ENCODE measurements at regions not wholly inside any gene's neighbourhood (a gene's known extent, or its start where the extent isn't known, plus 50 kb on each side); places are given as distances from the start of the nearest gene placed in this dataset.

DNA sequence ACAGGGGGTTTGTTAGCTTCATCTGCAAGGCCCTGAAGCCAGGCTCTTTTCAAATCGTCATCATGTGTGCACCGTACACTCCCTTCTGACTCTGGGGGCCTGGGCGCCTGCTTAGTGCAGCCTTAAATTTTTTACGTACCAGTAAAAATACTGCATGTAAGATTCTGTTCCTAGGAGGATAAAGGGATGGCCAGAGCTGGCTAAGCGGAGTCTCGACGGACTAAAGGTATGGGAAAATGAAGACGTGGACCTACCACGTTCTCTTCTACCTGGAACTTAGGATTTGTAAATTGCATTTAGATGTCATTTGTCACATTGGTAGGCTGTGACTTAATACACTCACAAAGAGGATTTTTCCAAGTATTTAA lies 149.3 kb upstream of the AFDN start:
- no peak overlapping the region for H3K27ac Mint-ChIP-seq
- no peaks in the 10 kb centered on the region for H3K36me3 Mint-ChIP-seq
- H3K27me3 Mint-ChIP-seq = peaks cover 30% of the 10 kb centered on the region
- H3K9me3 Mint-ChIP-seq = peaks cover 4% of the 10 kb centered on the region
- no peaks in the 10 kb centered on the region for H3K4me1 Mint-ChIP-seq
- no peak overlapping the region for H3K4me3 Mint-ChIP-seq

DNA sequence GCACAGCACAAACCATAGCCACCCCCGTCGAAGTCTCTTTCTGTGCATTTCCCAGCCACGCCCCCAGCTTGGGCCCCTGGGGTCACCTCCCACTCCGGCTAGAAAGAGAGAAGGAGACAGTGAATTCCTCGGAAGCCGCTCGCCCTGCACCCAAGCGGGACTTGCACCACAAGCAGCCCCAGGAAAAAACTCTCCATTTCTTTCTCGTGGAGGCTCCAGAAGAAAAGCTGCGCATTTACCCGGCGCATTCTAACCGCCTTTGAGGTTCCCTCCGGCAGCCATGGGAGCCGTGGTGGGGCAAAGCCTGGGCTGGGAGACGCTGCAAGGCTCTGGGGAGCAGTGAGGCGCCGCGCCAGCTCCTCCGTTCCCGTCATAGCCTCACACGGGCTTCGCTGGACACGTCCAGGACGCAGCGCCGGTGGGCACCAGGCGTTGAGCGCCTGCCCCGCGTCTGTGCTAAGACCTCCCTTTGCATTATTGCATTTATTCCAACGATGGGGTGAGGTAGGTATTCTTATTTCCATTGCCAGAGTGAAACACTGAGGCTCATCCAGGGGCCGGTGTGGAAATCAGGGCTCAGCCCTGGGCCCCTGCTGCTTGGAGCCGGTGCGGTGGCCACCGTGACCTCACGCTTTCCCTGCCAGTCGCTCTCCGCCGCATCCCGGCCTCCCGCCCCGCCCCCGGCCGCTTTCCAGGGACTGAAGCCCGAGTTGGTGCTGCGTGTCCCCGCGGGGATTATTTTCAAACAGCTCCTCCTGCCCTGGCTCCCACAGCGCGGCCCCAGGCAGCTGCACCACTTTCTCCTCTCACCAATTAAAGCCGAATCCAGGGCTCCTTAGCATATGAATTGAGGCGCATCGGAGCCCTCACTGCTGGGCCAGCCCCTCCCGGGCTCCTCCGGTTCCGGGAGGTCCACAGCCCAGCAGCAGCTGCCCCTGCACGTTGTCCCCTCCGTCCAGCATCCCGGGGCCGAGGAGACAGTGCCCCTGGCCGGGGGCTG lies 148.3 kb upstream of the AFDN start:
- Mint-ChIP-seq H3K4me1 (no peaks in the 10 kb centered on the region), H3K4me3 (no peak overlapping the region), H3K9me3 (no peaks in the 10 kb centered on the region), H3K27me3 (peaks cover 35% of the 10 kb centered on the region), H3K36me3 (no peaks in the 10 kb centered on the region), H3K27ac (no peak overlapping the region)

DNA sequence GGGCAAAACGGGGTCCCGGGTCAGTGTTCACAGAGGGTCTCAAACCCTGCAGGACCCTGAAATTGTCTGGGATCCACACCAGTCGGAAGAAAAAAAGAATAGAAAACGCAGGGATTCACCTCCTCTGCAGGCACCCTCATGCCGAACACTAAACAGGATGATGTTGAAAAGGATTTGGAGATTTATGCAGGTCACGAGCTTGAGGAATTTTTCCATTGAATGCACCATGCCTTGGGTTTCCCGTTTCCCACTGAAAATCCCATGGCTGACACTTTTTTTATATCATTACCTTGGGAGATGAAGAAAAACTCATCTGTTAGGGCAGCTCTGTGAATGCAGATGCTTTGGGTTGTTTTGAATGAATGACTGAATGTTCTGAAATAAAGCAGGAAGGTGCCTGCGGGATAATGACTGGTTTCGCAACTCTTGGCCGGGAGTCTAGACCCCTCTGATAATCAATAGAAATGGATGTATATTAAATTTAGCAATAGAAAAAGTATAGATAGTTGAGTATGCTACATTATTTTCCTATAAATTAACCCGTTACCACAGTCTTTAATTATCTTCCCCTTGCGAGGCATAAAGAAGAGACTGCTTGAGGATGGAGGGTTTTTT lies 147.5 kb upstream of the AFDN start:
- peaks cover 41% of the 10 kb centered on the region for H3K27me3 Mint-ChIP-seq
- no peak overlapping the region for H3K27ac Mint-ChIP-seq
- H3K4me1 Mint-ChIP-seq = no peaks in the 10 kb centered on the region
- H3K4me3 Mint-ChIP-seq = no peak overlapping the region
- no peaks in the 10 kb centered on the region for H3K9me3 Mint-ChIP-seq
- no peaks in the 10 kb centered on the region for H3K36me3 Mint-ChIP-seq

DNA sequence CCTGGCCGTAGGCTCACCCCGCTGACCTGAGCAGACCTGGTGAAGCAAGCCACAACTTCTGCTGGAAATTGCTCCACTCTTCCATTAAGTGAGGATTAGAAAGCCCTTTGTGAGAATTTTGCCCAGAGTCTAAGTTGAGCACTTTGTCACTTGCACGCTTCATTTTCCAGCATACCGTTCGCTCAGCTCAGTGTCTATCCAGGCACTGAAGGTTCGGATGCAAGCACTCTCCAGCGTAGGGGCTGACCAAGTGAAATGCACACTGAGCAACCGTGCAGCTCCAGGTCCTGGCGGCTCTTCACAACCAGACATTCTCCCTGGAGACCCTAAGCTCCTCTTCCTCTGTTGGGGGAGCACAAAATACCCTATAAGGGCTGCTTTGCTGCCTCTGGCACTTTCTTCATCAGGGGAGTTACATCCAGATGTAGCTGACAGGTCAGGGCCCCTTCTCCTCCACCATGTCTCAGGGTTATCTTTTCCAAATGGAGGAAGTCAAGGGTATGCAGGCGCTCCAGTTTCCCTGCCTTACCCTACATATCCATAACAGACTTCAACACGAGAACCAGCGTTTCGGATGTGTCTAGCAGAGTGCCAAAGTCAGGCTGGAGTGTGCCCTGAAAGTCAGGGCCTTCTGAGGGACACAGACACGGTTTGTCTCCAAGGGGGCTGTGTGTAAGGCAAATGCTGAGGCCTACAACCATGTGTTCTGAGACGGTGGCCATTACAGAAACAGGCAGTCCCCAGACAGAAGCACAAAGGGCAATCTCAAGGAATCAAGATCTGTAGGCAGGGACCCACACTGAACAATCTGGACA lies 146.7 kb upstream of the AFDN start:
- Mint-ChIP-seq H3K4me3 (no peak overlapping the region), H3K4me1 (no peaks in the 10 kb centered on the region), H3K27ac (no peak overlapping the region), H3K9me3 (no peaks in the 10 kb centered on the region), H3K27me3 (peaks cover 45% of the 10 kb centered on the region), H3K36me3 (no peaks in the 10 kb centered on the region)

DNA sequence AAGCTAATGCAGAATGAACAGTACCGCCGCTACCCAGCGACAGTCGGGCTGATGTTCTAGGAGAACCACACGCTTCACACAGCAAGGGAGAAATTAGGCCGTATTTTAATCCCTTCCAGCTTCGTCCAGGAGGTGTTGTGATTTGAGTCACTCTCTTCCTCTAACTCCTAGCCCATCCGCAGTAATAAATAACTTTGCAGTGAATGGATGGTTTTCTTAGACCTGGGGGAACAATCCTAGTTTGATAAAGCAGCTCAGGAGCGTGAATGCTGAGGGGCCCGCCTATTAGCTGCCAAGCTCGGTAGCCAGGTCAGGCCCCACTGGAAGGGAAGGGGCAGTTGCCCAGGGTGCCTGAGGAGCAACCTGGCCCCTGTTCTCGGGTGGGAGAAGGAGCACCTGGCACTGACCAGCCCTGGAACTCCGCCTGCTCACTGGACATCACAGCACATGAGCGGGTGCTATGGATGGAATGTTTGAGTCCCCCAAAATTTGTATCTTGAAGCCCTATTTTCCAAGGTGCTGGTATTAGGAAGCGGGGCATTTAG lies 146.0 kb upstream of the AFDN start:
- H3K27me3 Mint-ChIP-seq = peaks cover 48% of the 10 kb centered on the region
- no peak overlapping the region for H3K4me3 Mint-ChIP-seq
- no peaks in the 10 kb centered on the region for H3K4me1 Mint-ChIP-seq
- H3K36me3 Mint-ChIP-seq = no peaks in the 10 kb centered on the region
- no peaks in the 10 kb centered on the region for H3K9me3 Mint-ChIP-seq
- H3K27ac Mint-ChIP-seq = no peak overlapping the region

DNA sequence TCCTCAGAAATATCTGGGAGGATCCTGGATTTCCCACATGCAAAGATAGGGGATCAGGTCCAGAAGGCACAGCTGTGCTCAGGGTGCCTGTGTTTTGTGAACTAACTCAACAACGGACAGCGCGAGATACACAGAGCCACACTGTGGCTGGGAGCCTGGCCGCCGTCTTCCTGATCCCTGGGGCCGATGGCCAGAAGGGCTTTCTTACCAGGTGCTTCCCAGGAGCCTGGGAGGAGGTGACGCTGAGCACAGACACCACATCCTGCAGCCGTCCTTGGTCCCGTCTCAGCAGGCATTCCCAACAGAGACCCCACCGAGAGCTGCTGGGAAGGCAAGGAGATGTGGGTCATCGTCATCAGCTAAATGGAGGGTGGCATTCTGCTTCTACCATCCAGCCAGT lies 144.6 kb upstream of the AFDN start:
- H3K4me3 Mint-ChIP-seq = no peak overlapping the region
- no peaks in the 10 kb centered on the region for H3K36me3 Mint-ChIP-seq
- no peaks in the 10 kb centered on the region for H3K4me1 Mint-ChIP-seq
- peaks cover 43% of the 10 kb centered on the region for H3K27me3 Mint-ChIP-seq
- no peak overlapping the region for H3K27ac Mint-ChIP-seq
- H3K9me3 Mint-ChIP-seq = no peaks in the 10 kb centered on the region

DNA sequence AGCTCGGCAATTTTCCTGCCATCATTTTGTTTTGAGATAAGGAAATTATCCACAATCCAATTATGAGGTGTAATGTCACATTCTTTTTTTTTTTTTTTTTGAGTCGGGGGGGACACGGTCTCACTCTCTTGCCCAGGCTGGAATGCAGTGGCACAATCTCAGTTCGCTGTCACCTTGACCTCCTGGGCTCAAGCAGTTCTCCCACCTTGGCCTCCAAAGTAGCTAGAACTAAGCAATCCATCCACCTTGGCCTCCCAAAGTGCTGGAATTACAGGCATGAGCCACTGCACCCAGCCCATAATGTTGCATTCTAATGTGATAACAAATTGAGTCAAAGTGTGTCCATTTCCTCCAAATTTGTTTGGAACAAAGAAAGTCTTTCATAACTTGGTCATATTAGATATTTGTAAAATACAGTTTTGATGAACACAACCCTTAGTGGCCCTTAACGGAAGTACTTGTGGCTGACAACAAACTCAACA lies 144.1 kb upstream of the AFDN start:
- Mint-ChIP-seq H3K9me3 (no peaks in the 10 kb centered on the region), H3K36me3 (no peaks in the 10 kb centered on the region), H3K4me1 (no peaks in the 10 kb centered on the region), H3K4me3 (no peak overlapping the region), H3K27ac (no peak overlapping the region), H3K27me3 (peaks cover 41% of the 10 kb centered on the region)

DNA sequence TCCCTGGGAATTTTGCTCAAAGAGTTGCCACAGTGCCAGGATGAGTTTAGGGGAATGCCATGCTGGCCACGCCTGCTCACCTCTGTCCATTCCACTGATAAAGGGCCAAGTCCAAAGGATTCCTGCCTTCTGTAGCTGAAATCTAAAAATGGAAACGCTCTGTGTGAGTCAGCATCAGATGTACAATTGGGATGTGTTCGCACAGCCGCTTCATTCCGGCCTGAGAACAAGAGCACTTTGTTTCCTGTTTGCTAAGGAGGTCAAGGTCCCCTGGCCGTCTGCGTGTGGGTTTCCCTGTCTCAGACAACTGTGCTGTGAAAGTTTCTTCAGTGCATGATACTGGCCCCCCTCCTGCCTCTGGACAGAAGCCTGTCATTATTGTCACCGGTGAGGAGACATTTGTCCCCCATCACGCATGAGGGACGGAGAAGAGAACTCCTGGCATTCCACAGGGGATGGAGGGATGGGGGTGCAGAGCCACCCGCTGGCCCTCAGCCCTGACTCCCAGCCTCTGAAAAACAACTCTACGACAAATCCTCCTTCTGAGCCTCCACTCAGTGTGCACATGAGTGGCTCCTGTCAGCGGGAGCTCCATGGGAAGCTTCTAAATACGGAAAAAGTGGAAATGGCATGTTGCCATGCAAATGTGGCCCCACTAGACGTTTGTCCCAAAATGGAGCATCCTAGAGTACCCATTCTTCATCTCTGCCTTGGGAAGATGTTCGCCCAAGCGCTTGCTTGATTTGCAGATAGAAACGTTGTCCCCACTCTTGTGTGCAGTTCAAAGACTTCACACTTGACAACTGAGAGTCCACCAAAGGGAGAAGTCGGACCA lies 143.5 kb upstream of the AFDN start:
- no peaks in the 10 kb centered on the region for H3K9me3 Mint-ChIP-seq
- H3K27ac Mint-ChIP-seq = no peak overlapping the region
- H3K36me3 Mint-ChIP-seq = no peaks in the 10 kb centered on the region

DNA sequence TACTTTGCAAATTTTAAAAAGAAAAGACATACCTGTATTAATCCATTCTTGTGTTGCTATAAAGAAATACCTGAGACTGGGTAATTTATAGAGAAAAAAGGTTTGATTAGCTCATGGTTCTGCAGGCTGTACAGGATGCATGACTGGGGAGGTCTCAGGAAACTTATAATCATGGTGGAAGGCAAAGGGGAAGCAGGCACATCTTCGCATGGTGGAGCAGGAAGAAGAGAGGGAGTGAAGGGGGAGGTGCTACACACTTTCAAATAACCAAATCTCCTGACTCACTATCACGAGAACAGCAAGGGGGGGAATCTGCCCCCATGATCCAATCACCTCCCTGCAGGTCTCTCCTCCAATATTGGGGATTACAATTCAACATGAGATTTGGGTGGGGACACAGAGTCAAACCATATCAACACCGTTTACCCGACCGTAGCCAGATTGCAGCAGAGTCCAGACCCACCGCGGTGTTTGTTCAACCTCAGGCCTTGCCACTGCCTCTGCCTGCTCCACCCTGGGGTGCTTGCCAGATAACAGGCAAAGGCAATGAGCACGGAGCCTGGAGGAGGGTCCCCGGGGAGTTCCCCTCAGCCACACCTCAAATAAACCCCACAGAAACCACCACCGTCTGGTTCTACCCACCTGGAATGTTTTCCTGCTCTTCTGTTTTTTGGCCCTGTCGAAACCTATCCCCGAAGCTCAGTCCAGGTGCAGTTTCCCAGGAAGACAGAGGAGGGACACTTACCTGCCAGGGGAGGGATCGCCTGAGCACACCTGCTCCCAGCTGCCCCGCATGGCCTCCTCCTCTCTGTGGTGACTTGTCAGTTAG lies 142.2 kb upstream of the AFDN start:
- H3K36me3 Mint-ChIP-seq = no peaks in the 10 kb centered on the region
- no peaks in the 10 kb centered on the region for H3K4me1 Mint-ChIP-seq
- no peaks in the 10 kb centered on the region for H3K9me3 Mint-ChIP-seq
- H3K27me3 Mint-ChIP-seq = peaks cover 33% of the 10 kb centered on the region
- H3K4me3 Mint-ChIP-seq = no peak overlapping the region
- no peak overlapping the region for H3K27ac Mint-ChIP-seq

More for the DNA sequence above, 143.5 kb upstream of the AFDN start:
- Mint-ChIP-seq H3K27me3 (peaks cover 38% of the 10 kb centered on the region), H3K4me3 (no peak overlapping the region), H3K4me1 (no peaks in the 10 kb centered on the region)

DNA sequence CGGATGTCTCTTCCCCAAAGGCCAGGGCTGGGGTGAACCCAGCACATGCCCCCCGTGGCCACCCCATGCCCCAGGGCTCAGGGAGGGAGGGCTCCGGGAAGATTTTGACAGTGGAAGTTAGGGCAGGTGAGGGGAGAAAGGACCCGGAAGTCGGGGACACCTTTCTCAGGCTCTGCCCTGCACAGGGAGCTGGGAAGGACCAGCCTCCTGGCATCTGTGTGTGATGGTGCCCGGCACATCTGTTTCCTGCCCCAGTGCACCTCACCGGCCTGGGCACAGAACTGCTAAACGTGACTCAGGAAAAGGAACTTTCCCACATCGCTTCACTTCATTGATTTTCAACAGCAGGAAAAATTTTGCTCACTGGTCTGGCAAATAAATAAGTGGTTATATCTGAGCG lies 141.1 kb upstream of the AFDN start:
- no peak overlapping the region for H3K27ac Mint-ChIP-seq
- no peak overlapping the region for H3K4me3 Mint-ChIP-seq
- H3K4me1 Mint-ChIP-seq = no peaks in the 10 kb centered on the region
- H3K27me3 Mint-ChIP-seq = peaks cover 26% of the 10 kb centered on the region
- no peaks in the 10 kb centered on the region for H3K36me3 Mint-ChIP-seq
- no peaks in the 10 kb centered on the region for H3K9me3 Mint-ChIP-seq

DNA sequence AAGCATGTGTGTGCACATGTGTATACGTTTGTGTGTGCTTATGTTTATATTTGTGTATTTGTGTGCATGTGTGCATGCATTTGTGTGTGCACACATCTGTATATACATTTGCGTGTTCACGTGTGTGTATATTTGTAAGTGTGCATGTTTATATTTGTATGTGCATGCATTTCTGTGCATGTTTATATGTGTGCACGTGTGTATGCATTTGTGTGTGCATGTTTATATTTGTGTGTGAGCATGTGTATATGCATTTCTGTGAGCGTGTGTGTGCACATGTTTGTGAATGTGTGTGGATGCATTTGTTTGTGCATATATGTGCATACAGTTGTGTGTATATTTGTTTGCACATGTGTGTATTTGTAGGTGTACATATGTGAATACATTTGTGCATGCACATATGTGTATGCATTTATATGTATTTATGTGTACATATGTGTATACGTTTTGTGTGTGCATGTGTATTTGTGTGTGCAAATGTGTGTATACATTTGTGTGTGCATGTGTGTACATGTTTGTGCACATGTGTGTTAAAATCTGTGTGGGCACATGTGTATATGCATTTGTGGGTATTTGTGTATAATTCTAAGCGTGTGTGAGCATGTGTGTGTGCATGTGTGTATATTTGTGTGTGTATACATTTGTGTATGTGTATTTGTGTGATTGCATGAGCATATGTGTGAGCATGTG lies 140.4 kb upstream of the AFDN start:
- no peaks in the 10 kb centered on the region for H3K4me1 Mint-ChIP-seq
- no peaks in the 10 kb centered on the region for H3K36me3 Mint-ChIP-seq
- H3K4me3 Mint-ChIP-seq = no peak overlapping the region
- H3K27ac Mint-ChIP-seq = no peak overlapping the region
- no peaks in the 10 kb centered on the region for H3K9me3 Mint-ChIP-seq
- peaks cover 28% of the 10 kb centered on the region for H3K27me3 Mint-ChIP-seq

DNA sequence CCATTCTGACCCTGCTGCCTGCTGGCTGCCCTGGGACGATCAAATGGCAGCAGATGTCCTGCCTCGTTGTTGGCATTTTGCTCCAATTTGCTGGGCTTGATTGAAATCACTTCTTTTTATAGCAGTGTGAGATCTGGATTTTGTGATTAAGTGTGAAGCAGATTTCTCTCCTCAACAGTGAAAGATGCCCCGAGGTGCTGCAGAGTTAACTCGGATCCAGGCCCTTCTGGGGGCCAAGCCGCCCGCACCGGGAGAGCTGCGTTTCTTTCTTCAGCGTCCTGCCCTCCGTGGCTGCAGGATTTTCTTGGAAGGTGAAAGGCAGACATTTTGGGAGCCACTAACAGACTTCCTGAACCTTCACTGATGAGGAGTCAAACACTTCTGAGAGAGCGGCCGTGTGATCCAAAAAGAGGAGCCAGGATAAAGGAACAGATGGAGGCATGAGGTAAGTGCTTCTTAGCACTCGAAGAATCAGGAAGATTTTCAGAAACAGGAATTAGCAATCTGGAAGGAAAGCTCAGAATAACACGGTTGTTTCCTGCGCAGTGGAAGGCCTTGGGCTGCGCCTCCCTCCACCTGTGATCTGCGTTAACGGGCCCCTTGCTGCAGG lies 139.5 kb upstream of the AFDN start:
- Mint-ChIP-seq H3K4me1 (no peaks in the 10 kb centered on the region), H3K9me3 (no peaks in the 10 kb centered on the region), H3K36me3 (no peaks in the 10 kb centered on the region), H3K27me3 (peaks cover 26% of the 10 kb centered on the region), H3K4me3 (no peak overlapping the region), H3K27ac (no peak overlapping the region)

DNA sequence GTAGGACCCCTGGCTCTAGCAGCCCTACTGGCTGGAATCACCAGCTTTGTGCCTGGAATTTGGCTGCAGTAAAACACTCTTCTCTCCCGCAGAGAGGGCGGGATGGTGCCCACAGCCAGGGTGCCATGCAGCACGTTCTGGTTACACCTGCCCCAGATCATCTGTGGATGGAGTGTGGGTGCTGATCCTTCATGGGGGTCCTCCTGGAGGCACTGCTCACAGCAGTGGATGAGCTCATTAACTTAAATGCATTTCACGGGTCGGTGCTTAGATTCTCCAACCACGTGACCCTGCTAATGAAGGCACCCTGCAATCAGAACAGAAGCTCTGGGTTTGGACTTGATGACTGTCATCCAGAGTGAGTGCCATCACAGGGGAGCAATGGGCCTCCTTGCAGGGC lies 138.6 kb upstream of the AFDN start:
- Mint-ChIP-seq H3K27me3 (peaks cover 23% of the 10 kb centered on the region), H3K4me1 (no peaks in the 10 kb centered on the region), H3K36me3 (no peaks in the 10 kb centered on the region), H3K4me3 (no peak overlapping the region), H3K27ac (no peak overlapping the region), H3K9me3 (no peaks in the 10 kb centered on the region)

Data from activated naive CD4-positive, alpha-beta T cell treated with anti-CD3 and anti-CD28 coated beads, Interleukin-2, amount 50 U/mL, for 24 hours (primary cell).